ENCODE measurements at regions not wholly inside any gene's neighbourhood (a gene's known extent, or its start where the extent isn't known, plus 50 kb on each side); places are given as distances from the start of the nearest gene placed in this dataset.

- TF ChIP-seq KAT2B (IDR thresholded peaks at IDR 0.05; ENCODE audit: borderline replicate concordance, low read depth, low read length) (peak; percentile 71; the same call in 1 of the 2 replicates), PBX2 (CRISPR knock-in tag; IDR thresholded peaks at IDR 0.05) (no peak; the same call in 1 of the 2 replicates), ZBTB39 (CRISPR knock-in tag; IDR thresholded peaks at IDR 0.05) (peak; percentile 98), ZBTB25 (CRISPR knock-in tag; IDR thresholded peaks at IDR 0.05) (peak; percentile 97), FOXO1 (CRISPR knock-in tag; IDR thresholded peaks at IDR 0.05) (peak; percentile 100), SOX6 (IDR thresholded peaks at IDR 0.05) (no peak), SOX6 (CRISPR knock-in tag; IDR thresholded peaks at IDR 0.05) (peak; percentile 100), CC2D1A (CRISPR knock-in tag; IDR thresholded peaks at IDR 0.05) (peak; percentile 99), NKX3-1 (CRISPR knock-in tag; IDR thresholded peaks at IDR 0.05) (peak; percentile 99), ASH2L (IDR thresholded peaks at IDR 0.05; ENCODE audit: insufficient read length, low read depth, low read length) (peak; percentile 89), ZNF749 (CRISPR knock-in tag; IDR thresholded peaks at IDR 0.05; ENCODE audit: borderline replicate concordance) (peak; percentile 92; the same call in 1 of the 2 replicates), STAT6 (CRISPR knock-in tag; IDR thresholded peaks at IDR 0.05; ENCODE audit: borderline replicate concordance) (peak; percentile 96), ZNF343 (CRISPR knock-in tag; IDR thresholded peaks at IDR 0.05) (peak; percentile 98), CREBL2 (CRISPR knock-in tag; IDR thresholded peaks at IDR 0.05; ENCODE audit: borderline replicate concordance) (peak; percentile 72; the same call in 1 of the 2 replicates), TFDP2 (CRISPR knock-in tag; IDR thresholded peaks at IDR 0.05) (peak; percentile 85), ZSCAN25 (CRISPR knock-in tag; IDR thresholded peaks at IDR 0.05) (peak; percentile 94), ZNF773 (CRISPR knock-in tag; IDR thresholded peaks at IDR 0.05; ENCODE audit: borderline replicate concordance) (peak; percentile 57), TOE1 (CRISPR knock-in tag; IDR thresholded peaks at IDR 0.05) (peak; percentile 98)
These were observed 109.5 kb downstream of the SNX5 start (continued) for GRCh38 chr20:17859002-17859615.

Measured in HepG2 (cell line).